ENCODE measurements at regions not wholly inside any gene's neighbourhood (a gene's known extent, or its start where the extent isn't known, plus 50 kb on each side); places are given as distances from the start of the nearest gene placed in this dataset.

DNA sequence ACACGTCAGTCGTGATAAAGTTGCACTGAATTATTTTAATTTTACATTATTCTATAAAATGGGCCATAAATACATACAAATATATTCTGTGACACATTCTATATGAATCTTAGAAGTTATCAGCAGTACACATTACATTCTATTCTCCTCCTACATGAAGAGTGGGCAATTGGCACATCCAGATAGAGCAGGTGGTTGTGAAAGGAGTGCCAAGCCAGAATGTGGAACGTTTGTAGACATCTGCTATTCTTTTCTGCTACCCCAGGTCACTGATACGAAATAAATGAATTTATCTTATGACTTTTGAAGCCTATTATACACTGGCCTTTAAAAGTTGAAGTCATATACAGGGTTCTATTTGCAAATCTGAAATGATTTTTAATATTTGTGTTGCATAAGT lies 373.2 kb downstream of the PCDH17 start:
- no peaks in the 10 kb centered on the region for H3K9me3 ChIP-seq (ENCODE audit: control insufficient read depth, insufficient read depth, low read length)
- H3K27me3 ChIP-seq (ENCODE audit: control insufficient read depth, insufficient read depth, low read length) = no peaks in the 10 kb centered on the region
- Mint-ChIP-seq H3K4me3 (no peak overlapping the region), H3K27ac (no peak overlapping the region), H3K9me3 (peaks cover 9 to 16% of the 10 kb centered on the region in 2 donors), H3K27me3 (ENCODE audit: low read depth in 2 of 2) (no peaks in the 10 kb centered on the region), H3K36me3 (peaks cover 16% of the 10 kb centered on the region), H3K4me1 (no peaks in the 10 kb centered on the region)
- DNase-seq (no peak), ATAC-seq (no peak)
- H3K36me3 ChIP-seq (ENCODE audit: control insufficient read depth, insufficient read depth, low read length) = no peaks in the 10 kb centered on the region
- TF ChIP-seq, protein P1, sequence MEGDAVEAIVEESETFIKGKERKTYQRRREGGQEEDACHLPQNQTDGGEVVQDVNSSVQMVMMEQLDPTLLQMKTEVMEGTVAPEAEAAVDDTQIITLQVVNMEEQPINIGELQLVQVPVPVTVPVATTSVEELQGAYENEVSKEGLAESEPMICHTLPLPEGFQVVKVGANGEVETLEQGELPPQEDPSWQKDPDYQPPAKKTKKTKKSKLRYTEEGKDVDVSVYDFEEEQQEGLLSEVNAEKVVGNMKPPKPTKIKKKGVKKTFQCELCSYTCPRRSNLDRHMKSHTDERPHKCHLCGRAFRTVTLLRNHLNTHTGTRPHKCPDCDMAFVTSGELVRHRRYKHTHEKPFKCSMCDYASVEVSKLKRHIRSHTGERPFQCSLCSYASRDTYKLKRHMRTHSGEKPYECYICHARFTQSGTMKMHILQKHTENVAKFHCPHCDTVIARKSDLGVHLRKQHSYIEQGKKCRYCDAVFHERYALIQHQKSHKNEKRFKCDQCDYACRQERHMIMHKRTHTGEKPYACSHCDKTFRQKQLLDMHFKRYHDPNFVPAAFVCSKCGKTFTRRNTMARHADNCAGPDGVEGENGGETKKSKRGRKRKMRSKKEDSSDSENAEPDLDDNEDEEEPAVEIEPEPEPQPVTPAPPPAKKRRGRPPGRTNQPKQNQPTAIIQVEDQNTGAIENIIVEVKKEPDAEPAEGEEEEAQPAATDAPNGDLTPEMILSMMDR (IDR thresholded peaks at IDR 0.05) = no peak
- no peaks in the 10 kb centered on the region for H3K4me1 ChIP-seq (ENCODE audit: control insufficient read depth, insufficient read depth, low read length)
- no peak overlapping the region for H3K4me3 ChIP-seq (ENCODE audit: low read length)
- no peak overlapping the region for H3K27ac ChIP-seq (ENCODE audit: low read length)
- intact Hi-C loops (cut with micrococcal nuclease) = no loop called here
- WGBS (ENCODE audit: insufficient coverage) = 75% methylated on average over 2 of the region's 4 CpGs

DNA sequence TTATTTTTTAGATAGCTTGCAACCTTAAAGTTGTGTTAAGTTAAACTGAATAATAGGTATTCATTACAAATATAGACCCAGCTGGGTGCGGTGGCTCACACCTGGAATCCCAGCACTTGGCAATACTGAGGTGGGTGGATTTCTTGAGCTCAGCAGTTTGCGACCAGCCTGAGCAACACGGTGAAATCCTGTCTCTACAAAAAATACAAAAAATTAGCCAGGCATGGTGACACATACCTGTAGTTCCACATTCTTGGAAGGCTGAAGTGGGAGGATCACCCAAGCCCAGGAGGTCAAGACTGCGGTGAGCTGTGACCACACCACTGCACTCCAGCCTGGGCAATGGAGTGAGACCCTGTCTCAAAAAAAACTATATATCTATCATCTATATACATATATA lies 386.5 kb downstream of the PCDH17 start:
- H3K27ac Mint-ChIP-seq = no peak overlapping the region

DNA sequence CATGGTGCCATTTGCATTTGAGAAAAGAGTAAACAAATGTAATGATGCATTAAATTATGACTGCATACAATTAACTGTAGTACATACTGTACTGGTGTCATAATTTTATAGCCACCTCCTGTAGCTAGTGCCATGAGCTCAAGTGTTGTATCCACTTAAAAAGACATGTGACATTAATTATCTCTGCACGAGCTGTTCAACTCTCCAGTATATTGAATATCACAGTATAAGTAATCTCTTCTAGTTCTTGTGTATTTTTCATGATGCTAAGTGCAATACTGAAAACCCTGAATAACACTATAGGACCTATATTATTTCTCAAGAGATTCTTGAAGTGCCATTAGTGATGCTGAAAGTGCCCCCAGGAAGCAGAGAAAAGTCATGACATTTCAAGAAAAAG lies 387.3 kb downstream of the PCDH17 start:
- no peaks in the 10 kb centered on the region for H3K27me3 ChIP-seq (ENCODE audit: control insufficient read depth, insufficient read depth, low read length)
- no CpG with 5 or more reads among the region's 1 CpG for WGBS (ENCODE audit: insufficient coverage)
- H3K36me3 ChIP-seq (ENCODE audit: control insufficient read depth, insufficient read depth, low read length) = no peaks in the 10 kb centered on the region
- DNase-seq (no peak), ATAC-seq (no peak)
- Mint-ChIP-seq H3K36me3 (no peaks in the 10 kb centered on the region), H3K4me3 (no peak overlapping the region), H3K27me3 (ENCODE audit: low read depth in 2 of 2) (no peaks in the 10 kb centered on the region), H3K4me1 (no peaks in the 10 kb centered on the region), H3K27ac (no peak overlapping the region), H3K9me3 (peaks cover 2 to 11% of the 10 kb centered on the region in 2 donors)
- TF ChIP-seq, protein P1 (IDR thresholded peaks at IDR 0.05) = no peak
- H3K4me1 ChIP-seq (ENCODE audit: control insufficient read depth, insufficient read depth, low read length) = no peaks in the 10 kb centered on the region
- no peak overlapping the region for H3K4me3 ChIP-seq (ENCODE audit: low read length)
- intact Hi-C loops (cut with micrococcal nuclease) = no loop called here
- H3K27ac ChIP-seq (ENCODE audit: low read length) = no peak overlapping the region
- H3K9me3 ChIP-seq (ENCODE audit: control insufficient read depth, insufficient read depth, low read length) = no peaks in the 10 kb centered on the region

More for the DNA sequence above, 386.5 kb downstream of the PCDH17 start:
- DNase-seq (no peak), ATAC-seq (no peak)
- no peaks in the 10 kb centered on the region for H3K36me3 ChIP-seq (ENCODE audit: control insufficient read depth, insufficient read depth, low read length)
- intact Hi-C loops (cut with micrococcal nuclease) = no loop called here
- TF ChIP-seq, protein P1 (IDR thresholded peaks at IDR 0.05) = no peak
- H3K9me3 ChIP-seq (ENCODE audit: control insufficient read depth, insufficient read depth, low read length) = no peaks in the 10 kb centered on the region
- peaks cover 2 to 12% of the 10 kb centered on the region in 2 donors for H3K9me3 Mint-ChIP-seq
- H3K27me3 Mint-ChIP-seq (ENCODE audit: low read depth in 2 of 2) = no peaks in the 10 kb centered on the region
- H3K36me3 Mint-ChIP-seq = peaks cover 3% of the 10 kb centered on the region
- no peaks in the 10 kb centered on the region for H3K4me1 ChIP-seq (ENCODE audit: control insufficient read depth, insufficient read depth, low read length)
- 87% methylated on average over 3 of the region's 4 CpGs for WGBS (ENCODE audit: insufficient coverage)
- H3K27ac ChIP-seq (ENCODE audit: low read length) = no peak overlapping the region
- no peak overlapping the region for H3K4me3 Mint-ChIP-seq
- H3K4me1 Mint-ChIP-seq = no peaks in the 10 kb centered on the region
- H3K4me3 ChIP-seq (ENCODE audit: low read length) = no peak overlapping the region
- no peaks in the 10 kb centered on the region for H3K27me3 ChIP-seq (ENCODE audit: control insufficient read depth, insufficient read depth, low read length)

DNA sequence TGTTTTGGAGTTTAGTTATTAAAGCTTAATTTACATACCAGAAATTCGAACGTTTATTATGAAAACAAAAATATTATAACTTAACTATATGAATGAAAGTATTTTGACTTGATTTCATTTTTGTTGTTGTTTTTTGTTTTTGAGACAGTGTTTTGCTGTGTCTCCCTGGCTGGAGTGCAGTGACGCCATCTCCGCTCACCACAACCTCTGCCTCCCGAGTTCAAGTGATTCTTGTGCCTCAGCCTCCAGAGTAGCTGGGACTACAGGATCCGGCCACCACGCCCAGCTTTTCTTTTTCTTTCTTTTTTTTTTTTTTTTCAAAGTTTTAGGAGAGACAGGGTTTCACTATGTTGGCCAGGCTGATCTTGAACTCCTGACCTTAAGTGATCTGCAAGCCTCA lies 392.6 kb downstream of the PCDH17 start:
- H3K4me3 ChIP-seq (ENCODE audit: low read length) = no peak overlapping the region
- intact Hi-C loops (cut with micrococcal nuclease) = no loop called here

More for the DNA sequence above, 392.6 kb downstream of the PCDH17 start:
- no peak for ATAC-seq
- WGBS (ENCODE audit: insufficient coverage) = 92% methylated on average over 3 of the region's 7 CpGs
- H3K4me1 Mint-ChIP-seq = no peaks in the 10 kb centered on the region
- no peak for DNase-seq
- Histone ChIP-seq H3K27me3 (ENCODE audit: control insufficient read depth, insufficient read depth, low read length) (no peaks in the 10 kb centered on the region), H3K36me3 (ENCODE audit: control insufficient read depth, insufficient read depth, low read length) (no peaks in the 10 kb centered on the region), H3K27ac (ENCODE audit: low read length) (no peak overlapping the region), H3K9me3 (ENCODE audit: control insufficient read depth, insufficient read depth, low read length) (no peaks in the 10 kb centered on the region), H3K4me1 (ENCODE audit: control insufficient read depth, insufficient read depth, low read length) (no peaks in the 10 kb centered on the region)
- peaks cover 8 to 16% of the 10 kb centered on the region in 2 donors for H3K9me3 Mint-ChIP-seq
- H3K27ac Mint-ChIP-seq = no peak overlapping the region
- no peak overlapping the region for H3K4me3 Mint-ChIP-seq
- no peaks in the 10 kb centered on the region for H3K27me3 Mint-ChIP-seq (ENCODE audit: low read depth in 2 of 2)
- no peaks in the 10 kb centered on the region for H3K36me3 Mint-ChIP-seq
- TF ChIP-seq, protein P1 (IDR thresholded peaks at IDR 0.05) = no peak
